ENCODE measurements at regions not wholly inside any gene's neighbourhood (a gene's known extent, or its start where the extent isn't known, plus 50 kb on each side); places are given as distances from the start of the nearest gene placed in this dataset.

DNA sequence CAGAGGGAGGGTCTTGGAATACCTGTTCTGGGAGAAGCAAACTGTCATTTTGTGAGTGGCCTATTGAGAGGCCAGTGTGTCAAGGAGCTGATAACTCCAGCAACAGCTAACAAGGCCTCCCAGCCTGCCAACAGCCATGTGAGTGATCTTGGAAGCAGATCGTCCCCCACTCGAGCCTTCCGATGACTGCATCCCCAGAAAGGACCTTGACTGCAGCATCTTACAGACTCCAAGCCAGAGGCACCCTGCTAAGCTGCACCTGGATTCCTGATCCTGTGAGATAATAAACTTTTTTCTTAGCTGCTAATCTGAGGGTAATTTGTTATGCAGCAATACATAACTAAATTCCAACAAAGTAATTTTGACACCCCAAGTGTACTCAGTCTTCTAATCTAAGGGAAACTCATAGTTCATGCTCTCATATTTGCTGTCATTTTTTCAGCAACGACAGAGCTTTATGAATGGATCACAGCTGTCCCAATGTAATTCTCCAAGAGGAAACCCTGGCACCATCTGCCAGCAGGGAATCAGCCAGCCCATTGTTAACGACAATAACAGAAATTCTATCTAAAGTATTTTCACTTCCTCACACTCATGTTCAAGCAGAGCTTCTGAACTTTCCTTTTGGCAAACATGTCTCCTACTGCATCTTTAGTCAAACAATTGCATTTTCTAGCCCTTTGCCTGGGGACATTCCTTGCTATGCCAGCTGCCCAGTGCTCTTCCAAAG, 470.2 kb upstream of the BTBD3 start:
- TF ChIP-seq POLR2AphosphoS5 (IDR thresholded peaks at IDR 0.05; ENCODE audit: low read depth, low read length) (no peak), POLR2A (IDR thresholded peaks at IDR 0.05; ENCODE audit: low read depth, low read length) (no peak)
